DOHH2 (cell line): ENCODE measurements at regions not wholly inside any gene's neighbourhood (a gene's known extent, or its start where the extent isn't known, plus 50 kb on each side); places are given as distances from the start of the nearest gene placed in this dataset.

Experiments used
- H3F3A ChIP-seq: fragments of 200-600 bp; sonication (generic), shearing (Covaris generic); 2 replicates; pipeline ENCODE4 v1.6.0; 2016; ENCODE audit warnings: antibody characterized with exemption, mild to moderate bottlenecking; ENCODE audit not compliant: control insufficient read depth, insufficient read depth
- H3K27ac ChIP-seq: fragments of 200-600 bp; sonication (generic); 2 replicates; pipeline ENCODE4 v1.5.1; 2014; ENCODE audit warnings: low read depth, mild to moderate bottlenecking, low read length, moderate library complexity
- H3K27me3 ChIP-seq: fragments of 200-600 bp; sonication (generic); 2 replicates; pipeline ENCODE4 v1.6.1; 2014; ENCODE audit warnings: mild to moderate bottlenecking, low read length, mixed read lengths; ENCODE audit not compliant: control insufficient read depth
- H3K36me3 ChIP-seq: fragments of 200-600 bp; sonication (generic); 2 replicates; pipeline ENCODE4 v1.6.1; 2014; ENCODE audit warnings: mild to moderate bottlenecking, low read length, moderate library complexity, mixed read lengths; ENCODE audit not compliant: control insufficient read depth
- H3K4me1 ChIP-seq: fragments of 200-600 bp; sonication (generic); 2 replicates; pipeline ENCODE4 v1.6.1; 2014; ENCODE audit warnings: mild to moderate bottlenecking, low read length, mixed read lengths; ENCODE audit not compliant: control insufficient read depth
- H3K4me2 ChIP-seq: fragments of 200-600 bp; sonication (generic); 2 replicates; pipeline ENCODE4 v1.6.0; 2014; ENCODE audit warnings: mild to moderate bottlenecking, low read length, moderate library complexity
- H3K4me3 ChIP-seq: fragments of 200-600 bp; sonication (generic); 2 replicates; pipeline ENCODE4 v1.5.1; 2014; ENCODE audit warnings: mild to moderate bottlenecking, low read length, mixed read lengths
- H3K79me2 ChIP-seq: fragments of 200-600 bp; sonication (generic); 2 replicates; pipeline ENCODE4 v1.6.1; 2014; ENCODE audit warnings: mild to moderate bottlenecking, low read length, mixed read lengths; ENCODE audit not compliant: control insufficient read depth
- H3K9me2 ChIP-seq: fragments of 200-600 bp; sonication (generic); replicated peaks from 2 replicates; pipeline ENCODE4 v1.6.1; 2014; ENCODE audit warnings: mild to moderate bottlenecking, low read length, mixed read lengths; ENCODE audit not compliant: control insufficient read depth
- H3K9me3 ChIP-seq: fragments of 200-600 bp; sonication (generic); 2 replicates; pipeline ENCODE4 v1.6.1; 2014; ENCODE audit warnings: antibody characterized with exemption, low read length, mixed read lengths; ENCODE audit not compliant: control insufficient read depth, insufficient read depth
- H4K20me1 ChIP-seq: fragments of 200-600 bp; sonication (generic); 2 replicates; pipeline ENCODE4 v1.6.0; 2014; ENCODE audit warnings: low read depth, mild to moderate bottlenecking, antibody characterized with exemption, low read length, moderate library complexity; ENCODE audit not compliant: control insufficient read depth, insufficient read depth
- EZH2phosphoT487 ChIP-seq: fragments of 200-600 bp; sonication (generic); IDR thresholded peaks from 2 replicates; pipeline ENCODE4 v1.6.1; 2017; ENCODE audit warnings: borderline replicate concordance, mild to moderate bottlenecking, antibody characterized with exemption, low read length, moderate library complexity, mixed read lengths
- TF ChIP-seq, protein P1 (sequence below): fragments of 200-600 bp; sonication (generic); IDR thresholded peaks from one replicate; pipeline ENCODE4 v1.5.1; 2014; ENCODE audit warnings: antibody characterized with exemption, mild to moderate bottlenecking, low read depth, low read length; ENCODE audit not compliant: poor library complexity, severe bottlenecking

GRCh38 chr3:72618739-72619138 lies 229.5 kb downstream of the SHQ1 start:
- no peaks in the 10 kb centered on the region for H3K4me1 ChIP-seq
- peaks cover 23% of the 10 kb centered on the region for H3K27me3 ChIP-seq
- no peak overlapping the region for H3K27ac ChIP-seq
- no peaks in the 10 kb centered on the region for H3K36me3 ChIP-seq
- H3K4me2 ChIP-seq: no peak overlapping the region
- H3F3A ChIP-seq: no peaks in the 10 kb centered on the region
- no peaks in the 10 kb centered on the region for H3K9me3 ChIP-seq
- TF ChIP-seq, protein P1, sequence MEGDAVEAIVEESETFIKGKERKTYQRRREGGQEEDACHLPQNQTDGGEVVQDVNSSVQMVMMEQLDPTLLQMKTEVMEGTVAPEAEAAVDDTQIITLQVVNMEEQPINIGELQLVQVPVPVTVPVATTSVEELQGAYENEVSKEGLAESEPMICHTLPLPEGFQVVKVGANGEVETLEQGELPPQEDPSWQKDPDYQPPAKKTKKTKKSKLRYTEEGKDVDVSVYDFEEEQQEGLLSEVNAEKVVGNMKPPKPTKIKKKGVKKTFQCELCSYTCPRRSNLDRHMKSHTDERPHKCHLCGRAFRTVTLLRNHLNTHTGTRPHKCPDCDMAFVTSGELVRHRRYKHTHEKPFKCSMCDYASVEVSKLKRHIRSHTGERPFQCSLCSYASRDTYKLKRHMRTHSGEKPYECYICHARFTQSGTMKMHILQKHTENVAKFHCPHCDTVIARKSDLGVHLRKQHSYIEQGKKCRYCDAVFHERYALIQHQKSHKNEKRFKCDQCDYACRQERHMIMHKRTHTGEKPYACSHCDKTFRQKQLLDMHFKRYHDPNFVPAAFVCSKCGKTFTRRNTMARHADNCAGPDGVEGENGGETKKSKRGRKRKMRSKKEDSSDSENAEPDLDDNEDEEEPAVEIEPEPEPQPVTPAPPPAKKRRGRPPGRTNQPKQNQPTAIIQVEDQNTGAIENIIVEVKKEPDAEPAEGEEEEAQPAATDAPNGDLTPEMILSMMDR: no peak
- no peak for TF ChIP-seq EZH2phosphoT487
- H3K4me3 ChIP-seq: no peak overlapping the region
- H4K20me1 ChIP-seq: no peaks in the 10 kb centered on the region
- no peaks in the 10 kb centered on the region for H3K79me2 ChIP-seq
- H3K9me2 ChIP-seq: no peaks in the 10 kb centered on the region

DNA sequence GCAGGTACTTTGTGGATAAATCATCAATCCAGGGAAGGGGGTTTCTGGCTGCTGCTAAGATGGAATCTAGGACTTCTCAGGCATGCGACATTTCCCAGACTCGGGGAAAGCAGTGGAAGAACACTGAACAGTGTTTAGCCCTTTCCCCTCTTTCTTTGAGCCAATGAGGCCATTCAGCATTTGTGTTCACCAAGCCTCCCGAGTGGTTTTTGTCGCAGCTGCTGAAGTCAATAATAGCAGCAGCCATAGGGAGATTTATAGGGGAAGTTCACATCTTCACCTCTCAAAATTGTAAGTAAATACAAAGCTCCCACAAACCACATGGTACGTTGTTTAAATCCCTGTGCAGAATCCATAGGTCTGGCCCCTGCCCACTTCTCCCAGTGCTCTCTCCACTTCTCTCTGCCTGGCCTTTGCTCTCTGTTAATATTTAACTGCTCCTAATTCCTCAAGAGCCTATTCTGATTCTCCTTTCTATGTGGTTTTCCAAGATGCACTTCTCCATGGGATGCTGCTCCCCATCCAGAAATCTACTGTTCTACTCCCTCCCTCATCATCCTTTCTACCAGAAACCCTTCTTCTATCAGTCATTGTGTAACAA lies 230.7 kb downstream of the SHQ1 start:
- Histone ChIP-seq H3K4me3 (no peak overlapping the region), H3K27ac (no peak overlapping the region), H3K4me1 (no peaks in the 10 kb centered on the region), H3K79me2 (no peaks in the 10 kb centered on the region), H3K9me3 (no peaks in the 10 kb centered on the region), H3K9me2 (no peaks in the 10 kb centered on the region), H4K20me1 (no peaks in the 10 kb centered on the region), H3K27me3 (peaks cover 23% of the 10 kb centered on the region), H3K36me3 (no peaks in the 10 kb centered on the region), H3K4me2 (no peak overlapping the region), H3F3A (no peaks in the 10 kb centered on the region)
- no peak for TF ChIP-seq EZH2phosphoT487
- TF ChIP-seq, protein P1: no peak

- Histone ChIP-seq H3K9me3 (no peaks in the 10 kb centered on the region), H3F3A (no peaks in the 10 kb centered on the region), H3K27ac (no peak overlapping the region), H4K20me1 (no peaks in the 10 kb centered on the region), H3K4me3 (no peak overlapping the region), H3K4me1 (no peaks in the 10 kb centered on the region), H3K79me2 (no peaks in the 10 kb centered on the region), H3K27me3 (peaks cover 21% of the 10 kb centered on the region), H3K4me2 (no peak overlapping the region), H3K36me3 (no peaks in the 10 kb centered on the region), H3K9me2 (no peaks in the 10 kb centered on the region)
- no peak for TF ChIP-seq EZH2phosphoT487
- TF ChIP-seq, protein P1: no peak
Observed at GRCh38 chr3:72615776-72616175, 232.5 kb downstream of the SHQ1 start.

- Histone ChIP-seq H3K9me3 (no peaks in the 10 kb centered on the region), H3K9me2 (no peaks in the 10 kb centered on the region), H3K36me3 (no peaks in the 10 kb centered on the region), H3K4me3 (no peak overlapping the region), H4K20me1 (no peaks in the 10 kb centered on the region), H3K79me2 (no peaks in the 10 kb centered on the region), H3K4me2 (no peak overlapping the region), H3K27me3 (peaks cover 21% of the 10 kb centered on the region), H3K27ac (no peak overlapping the region), H3F3A (no peaks in the 10 kb centered on the region), H3K4me1 (no peaks in the 10 kb centered on the region)
- TF ChIP-seq EZH2phosphoT487: no peak
- TF ChIP-seq, protein P1: no peak
Observed at GRCh38 chr3:72615182-72615581, 233.1 kb downstream of the SHQ1 start.
